IPS DF 4.7 (cell line): ENCODE measurements at regions not wholly inside any gene's neighbourhood (a gene's known extent, or its start where the extent isn't known, plus 50 kb on each side); places are given as distances from the start of the nearest gene placed in this dataset.

Experiments used
- DNase-seq: peaks from one replicate; pipeline ENCODE4 v3.0.0-alpha.2; 2013; ENCODE audit warnings: low spot score; ENCODE audit errors: extremely low read depth

- DNase-seq: no peak
These were observed 49.6 kb upstream of the KIF2A start for GRCh38 chr5:62256161-62257019.
